HEK293 (cell line): ENCODE measurements at regions not wholly inside any gene's neighbourhood (a gene's known extent, or its start where the extent isn't known, plus 50 kb on each side); places are given as distances from the start of the nearest gene placed in this dataset.

ENCODE experiments used
- CTCF ChIP-seq: fragments of 450-650 bp; formaldehyde crosslinking; IDR thresholded peaks from 2 replicates; pipeline ENCODE4 v1.5.1; 2016; ENCODE audit warnings: missing biosample characterization, missing genetic modification characterization
- KLF9 ChIP-seq: fragments of 450-650 bp; formaldehyde crosslinking; IDR thresholded peaks from 2 replicates; pipeline ENCODE4 v1.5.1; 2016; ENCODE audit warnings: missing biosample characterization, missing genetic modification characterization, low read depth
- ZBTB21 ChIP-seq: fragments of 450-650 bp; formaldehyde crosslinking; IDR thresholded peaks from 2 replicates; pipeline ENCODE4 v1.5.1; 2017; ENCODE audit warnings: missing biosample characterization, missing genetic modification characterization
- ZNF24 ChIP-seq: fragments of 450-650 bp; formaldehyde crosslinking; IDR thresholded peaks from 2 replicates; pipeline ENCODE4 v1.5.1; 2016; ENCODE audit warnings: missing biosample characterization, missing genetic modification characterization
- ZNF366 ChIP-seq: fragments of 450-650 bp; formaldehyde crosslinking; conservative IDR thresholded peaks from 2 replicates; pipeline ENCODE4 v1.5.1; 2016; ENCODE audit warnings: missing biosample characterization, missing genetic modification characterization
- ZNF785 ChIP-seq: fragments of 450-650 bp; formaldehyde crosslinking; IDR thresholded peaks from 2 replicates; pipeline ENCODE4 v1.5.1; 2016; ENCODE audit warnings: missing biosample characterization, missing genetic modification characterization

- no peak for TF ChIP-seq ZNF366
- no peak for TF ChIP-seq ZBTB21
- no peak for TF ChIP-seq KLF9
- no peak for TF ChIP-seq CTCF (tag by site-specific recombination)
- no peak for TF ChIP-seq ZNF24 (tag by site-specific recombination)
- TF ChIP-seq ZNF785, result no peak
Observed at GRCh38 chr1:58988752-58989151, 204.9 kb upstream of the JUN start.
